Mesendoderm (in vitro differentiated cells): ENCODE measurements at regions not wholly inside any gene's neighbourhood (a gene's known extent, or its start where the extent isn't known, plus 50 kb on each side); places are given as distances from the start of the nearest gene placed in this dataset.

ENCODE experiments used
- DNase-seq: peaks from one replicate; pipeline ENCODE4 v3.0.0; 2013
- H2AK5ac ChIP-seq: 2 replicates; pipeline ENCODE4 v1.6.1; 2013; ENCODE audit warnings: low read length, inconsistent platforms
- H2BK120ac ChIP-seq: 2 replicates; pipeline ENCODE4 v1.6.1; 2013; ENCODE audit warnings: low read depth, mild to moderate bottlenecking, low read length, moderate library complexity, mixed read lengths
- H2BK15ac ChIP-seq: replicated peaks from 2 replicates; pipeline ENCODE4 v1.6.1; 2013; ENCODE audit warnings: low read depth, mild to moderate bottlenecking, moderate library complexity
- H2BK5ac ChIP-seq: 2 replicates; pipeline ENCODE4 v1.6.1; 2013; ENCODE audit warnings: low read length, inconsistent platforms
- H3K18ac ChIP-seq: 2 replicates; pipeline ENCODE4 v1.6.1; 2013; ENCODE audit warnings: mild to moderate bottlenecking, low read length, mixed read lengths
- H3K23ac ChIP-seq: one replicate; pipeline ENCODE4 v1.6.1; 2013; ENCODE audit warnings: low read length
- H3K27ac ChIP-seq: 2 replicates; pipeline ENCODE4 v1.5.1; 2013; ENCODE audit warnings: low read depth, mild to moderate bottlenecking, inconsistent platforms, low read length, moderate library complexity
- H3K27me3 ChIP-seq: 2 replicates; pipeline ENCODE4 v1.6.1; 2013; ENCODE audit warnings: low read length, control low read depth, mild to moderate bottlenecking, inconsistent platforms; ENCODE audit not compliant: insufficient read depth, poor library complexity
- H3K36me3 ChIP-seq: 2 replicates; pipeline ENCODE4 v1.6.1; 2013; ENCODE audit warnings: low read length, inconsistent platforms; ENCODE audit not compliant: control insufficient read depth, insufficient read depth
- H3K4ac ChIP-seq: one replicate; pipeline ENCODE4 v1.6.1; 2013; ENCODE audit warnings: low read depth, mild to moderate bottlenecking, low read length, moderate library complexity
- H3K4me1 ChIP-seq: 2 replicates; pipeline ENCODE4 v1.6.1; 2013; ENCODE audit warnings: low read depth, low read length, inconsistent platforms; ENCODE audit not compliant: control insufficient read depth
- H3K4me2 ChIP-seq: 2 replicates; pipeline ENCODE4 v1.6.1; 2013; ENCODE audit warnings: low read length
- H3K4me3 ChIP-seq: 2 replicates; pipeline ENCODE4 v1.5.1; 2013; ENCODE audit warnings: mild to moderate bottlenecking, low read length
- H3K56ac ChIP-seq: one replicate; pipeline ENCODE4 v1.6.1; 2013; ENCODE audit warnings: low read length
- H3K79me1 ChIP-seq: 2 replicates; pipeline ENCODE4 v1.6.1; 2013; ENCODE audit warnings: low read length, inconsistent platforms
- H3K79me2 ChIP-seq: 2 replicates; pipeline ENCODE4 v1.6.1; 2013; ENCODE audit warnings: mild to moderate bottlenecking, low read length; ENCODE audit not compliant: control insufficient read depth, insufficient read depth
- H3K9ac ChIP-seq: 2 replicates; pipeline ENCODE4 v1.6.1; 2013; ENCODE audit warnings: low read length, inconsistent platforms
- H4K5ac ChIP-seq: one replicate; pipeline ENCODE4 v1.6.1; 2013; ENCODE audit warnings: low read length
- H4K8ac ChIP-seq: one replicate; pipeline ENCODE4 v1.6.1; 2013; ENCODE audit warnings: low read depth, mild to moderate bottlenecking, control low read depth, low read length, moderate library complexity
- WGBS: extraction: QIAGEN DNeasy Blood & Tissue Kit; methylation state at CpG from one replicate; pipeline ENCODE4 v1.1.7; 2013; ENCODE audit warnings: low lambda C conversion rate, missing lambda C conversion rate; ENCODE audit not compliant: insufficient coverage; ENCODE audit errors: extremely low coverage; 5-methylcytosine and 5-hydroxymethylcytosine counted together

GRCh38 chr18:46423226-46423805, 233.7 kb downstream of the LOXHD1 start:
- H3K4me2 ChIP-seq = no peak overlapping the region

GRCh38 chr18:46424898-46425297, 232.1 kb downstream of the LOXHD1 start:
- no peak overlapping the region for H2BK5ac ChIP-seq
- H2AK5ac ChIP-seq = no peak overlapping the region
- WGBS = no CpG with 5 or more reads among the region's 8 CpGs
- no peak overlapping the region for H3K27ac ChIP-seq
- H3K4ac ChIP-seq = no peak overlapping the region
- peak; percentile 51 for DNase-seq
- peaks cover 4% of the 10 kb centered on the region for H3K4me1 ChIP-seq
- H2BK120ac ChIP-seq = no peak overlapping the region
- no peak overlapping the region for H3K18ac ChIP-seq
- H3K79me2 ChIP-seq = no peaks in the 10 kb centered on the region
- no peak overlapping the region for H3K23ac ChIP-seq
- H3K4me3 ChIP-seq = no peak overlapping the region
- H3K27me3 ChIP-seq = no peaks in the 10 kb centered on the region
- H3K9ac ChIP-seq = no peak overlapping the region
- H3K36me3 ChIP-seq = no peaks in the 10 kb centered on the region
- no peak overlapping the region for H4K5ac ChIP-seq
- no peak overlapping the region for H4K8ac ChIP-seq
- H3K79me1 ChIP-seq = no peaks in the 10 kb centered on the region
- H3K4me2 ChIP-seq = no peak overlapping the region
- peak overlapping the region; percentile 43 for H3K56ac ChIP-seq
- no peak overlapping the region for H2BK15ac ChIP-seq

More at GRCh38 chr18:46423226-46423805, 233.7 kb downstream of the LOXHD1 start:
- Histone ChIP-seq H3K36me3 (no peaks in the 10 kb centered on the region), H2BK120ac (no peak overlapping the region), H3K4me1 (peaks cover 5% of the 10 kb centered on the region), H3K27me3 (no peaks in the 10 kb centered on the region), H3K56ac (no peak overlapping the region), H2AK5ac (no peak overlapping the region), H3K18ac (no peak overlapping the region), H3K27ac (no peak overlapping the region), H3K4me3 (no peak overlapping the region), H2BK15ac (no peak overlapping the region), H3K9ac (no peak overlapping the region), H3K79me2 (no peaks in the 10 kb centered on the region), H3K23ac (no peak overlapping the region), H3K4ac (no peak overlapping the region), H3K79me1 (no peaks in the 10 kb centered on the region), H4K8ac (no peak overlapping the region), H2BK5ac (no peak overlapping the region), H4K5ac (no peak overlapping the region)
- no peak for DNase-seq
- no CpG with 5 or more reads among the region's 4 CpGs for WGBS

DNA sequence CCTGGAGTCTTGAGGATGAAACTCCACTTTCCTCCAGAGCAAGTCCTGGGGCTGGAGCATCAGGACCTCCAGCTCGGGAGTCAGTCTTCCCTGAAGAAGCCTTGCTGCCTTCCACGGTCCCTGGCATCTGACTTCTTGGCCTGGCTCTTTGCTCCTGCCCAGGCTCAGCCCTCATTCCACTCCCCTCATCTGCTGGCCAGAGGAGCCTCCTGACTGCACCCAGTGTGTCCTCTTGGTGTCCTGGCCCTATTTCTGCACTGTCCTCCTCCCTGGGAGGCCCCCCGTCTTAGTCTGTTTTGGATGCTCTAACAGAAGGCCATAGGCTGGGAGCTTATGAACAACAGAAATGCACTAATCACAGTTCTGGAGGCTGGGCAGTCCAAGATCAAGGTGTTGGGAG, 231.5 kb downstream of the LOXHD1 start:
- H2AK5ac ChIP-seq = peak overlapping the region; percentile 55
- no peak overlapping the region for H3K4me3 ChIP-seq
- no peak overlapping the region for H4K5ac ChIP-seq
- H3K27ac ChIP-seq = no peak overlapping the region
- H2BK15ac ChIP-seq = no peak overlapping the region
- H3K4me1 ChIP-seq = peaks cover 4% of the 10 kb centered on the region
- DNase-seq = no peak
- no peaks in the 10 kb centered on the region for H3K79me1 ChIP-seq
- no peak overlapping the region for H3K4ac ChIP-seq
- H2BK5ac ChIP-seq = no peak overlapping the region
- H4K8ac ChIP-seq = no peak overlapping the region
- no peak overlapping the region for H3K23ac ChIP-seq
- H3K79me2 ChIP-seq = no peaks in the 10 kb centered on the region
- WGBS = no CpG with 5 or more reads among the region's 3 CpGs
- no peak overlapping the region for H3K4me2 ChIP-seq
- no peak overlapping the region for H3K18ac ChIP-seq
- no peak overlapping the region for H3K9ac ChIP-seq
- no peak overlapping the region for H3K56ac ChIP-seq
- H3K27me3 ChIP-seq = no peaks in the 10 kb centered on the region
- H2BK120ac ChIP-seq = no peak overlapping the region
- H3K36me3 ChIP-seq = no peaks in the 10 kb centered on the region

- no peak overlapping the region for H3K56ac ChIP-seq
- WGBS = no CpG with 5 or more reads among the region's 5 CpGs
- H3K79me1 ChIP-seq = no peaks in the 10 kb centered on the region
Measured at GRCh38 chr18:46426021-46426678, 230.9 kb downstream of the LOXHD1 start.

DNA sequence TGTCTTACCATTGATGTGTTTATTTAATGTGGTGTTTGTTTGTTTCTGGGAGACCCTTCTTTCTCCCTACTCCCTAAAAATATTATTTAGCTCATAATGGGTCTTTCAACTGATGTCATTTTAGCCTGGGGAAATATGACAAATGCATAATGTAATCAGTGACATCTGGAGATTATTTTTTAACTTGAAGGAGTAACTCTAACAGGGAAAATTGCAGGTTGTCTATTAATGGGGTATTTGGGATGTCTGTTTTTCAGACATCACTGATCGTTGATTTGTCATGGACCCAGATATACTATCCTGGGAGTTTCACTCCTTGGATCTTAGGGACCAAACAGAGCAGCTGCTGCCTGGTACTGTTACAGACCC, 230.4 kb downstream of the LOXHD1 start:
- Histone ChIP-seq H3K36me3 (no peaks in the 10 kb centered on the region), H3K79me2 (no peaks in the 10 kb centered on the region), H3K4ac (no peak overlapping the region), H3K4me1 (peaks cover 8% of the 10 kb centered on the region), H3K4me2 (no peak overlapping the region), H2BK15ac (no peak overlapping the region), H2AK5ac (no peak overlapping the region), H3K4me3 (no peak overlapping the region), H4K5ac (no peak overlapping the region), H3K23ac (no peak overlapping the region), H3K27ac (no peak overlapping the region), H3K79me1 (no peaks in the 10 kb centered on the region), H3K27me3 (no peaks in the 10 kb centered on the region), H2BK5ac (no peak overlapping the region), H3K9ac (no peak overlapping the region), H3K56ac (no peak overlapping the region), H2BK120ac (no peak overlapping the region), H4K8ac (no peak overlapping the region), H3K18ac (no peak overlapping the region)
- no CpG with 5 or more reads among the region's 1 CpG for WGBS
- no peak for DNase-seq

More at GRCh38 chr18:46426021-46426678, 230.9 kb downstream of the LOXHD1 start:
- no peak overlapping the region for H3K4me2 ChIP-seq
- no peak overlapping the region for H3K18ac ChIP-seq
- no peaks in the 10 kb centered on the region for H3K36me3 ChIP-seq
- DNase-seq = no peak
- H4K5ac ChIP-seq = no peak overlapping the region
- no peaks in the 10 kb centered on the region for H3K79me2 ChIP-seq
- H3K23ac ChIP-seq = no peak overlapping the region
- H4K8ac ChIP-seq = no peak overlapping the region
- no peak overlapping the region for H2AK5ac ChIP-seq
- H2BK120ac ChIP-seq = no peak overlapping the region
- peaks cover 4% of the 10 kb centered on the region for H3K4me1 ChIP-seq
- H3K27me3 ChIP-seq = no peaks in the 10 kb centered on the region
- H3K9ac ChIP-seq = no peak overlapping the region
- H2BK15ac ChIP-seq = no peak overlapping the region
- H3K27ac ChIP-seq = no peak overlapping the region
- no peak overlapping the region for H3K4me3 ChIP-seq
- H3K4ac ChIP-seq = no peak overlapping the region
- H2BK5ac ChIP-seq = no peak overlapping the region
